ENCODE measurements at regions not wholly inside any gene's neighbourhood (a gene's known extent, or its start where the extent isn't known, plus 50 kb on each side); places are given as distances from the start of the nearest gene placed in this dataset.
"Not testable (repeated sequence)": the region's sequence is repeated elsewhere in the genome, so short reads cannot be mapped to it uniquely, and the experiment has no call there.

GRCh38 chr1:187716160-187716559 lies 887.4 kb downstream of the PLA2G4A start:
- DNase-seq (ENCODE audit: low spot score) = no peak

DNA sequence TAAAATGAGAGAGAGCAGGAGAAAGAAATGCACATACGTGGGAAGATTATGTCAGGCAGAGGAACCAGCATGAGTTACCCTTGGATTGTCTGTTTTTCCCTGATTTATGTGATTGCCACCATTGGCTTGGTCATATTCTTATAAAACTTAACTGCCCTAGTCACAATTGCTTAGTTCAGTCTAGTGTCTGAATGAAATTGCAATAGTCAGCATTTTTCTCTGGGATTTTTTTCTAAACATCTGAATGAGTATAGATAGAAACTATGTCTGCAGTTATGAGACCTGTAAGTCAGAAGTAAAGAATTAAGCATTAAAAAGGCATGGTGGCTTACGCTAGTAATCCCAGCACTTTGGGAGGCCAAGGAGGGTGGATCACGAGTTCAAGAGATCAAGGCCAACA lies 889.8 kb downstream of the PLA2G4A start:
- DNase-seq (ENCODE audit: low spot score) = no peak

DNA sequence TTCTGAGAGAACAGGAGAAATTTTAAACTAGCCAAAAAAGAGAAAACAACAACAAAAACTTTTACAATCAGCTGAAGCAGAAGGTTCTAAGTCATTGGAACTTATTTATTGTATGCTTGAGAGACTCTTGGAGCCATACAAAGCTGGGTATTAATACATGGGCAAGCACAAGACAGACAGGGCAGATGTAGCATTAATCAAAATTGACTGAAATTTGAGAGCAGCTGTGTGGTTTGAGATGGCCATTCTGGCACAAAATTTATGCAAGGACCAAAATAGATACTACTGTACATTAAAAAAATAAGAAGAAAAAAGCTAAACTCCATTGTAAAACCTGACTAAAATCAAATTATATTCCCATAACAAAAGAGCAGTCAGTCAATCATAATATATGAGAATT lies 892.5 kb downstream of the PLA2G4A start:
- DNase-seq (ENCODE audit: low spot score) = no peak

- DNase-seq (ENCODE audit: low spot score) = no peak
These were observed 896.5 kb downstream of the PLA2G4A start for GRCh38 chr1:187725216-187725615.

DNA sequence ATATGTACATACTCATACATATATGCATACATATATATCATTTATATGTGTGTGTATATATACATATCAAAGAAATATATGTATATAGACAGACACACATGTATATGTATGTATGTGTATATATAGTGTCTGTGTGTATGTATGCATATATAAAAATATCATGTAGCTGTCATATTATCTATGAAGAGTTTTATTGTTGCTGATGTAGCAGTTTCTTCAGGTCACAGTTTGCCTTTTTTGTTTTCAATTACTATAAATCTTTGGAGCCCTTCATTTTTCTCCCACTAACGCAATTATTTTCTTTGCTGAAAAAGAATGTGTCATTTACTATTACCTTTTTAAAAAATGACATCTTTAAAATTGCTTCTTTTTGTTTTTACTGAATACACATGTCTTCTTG lies 904.5 kb downstream of the PLA2G4A start:
- DNase-seq (ENCODE audit: low spot score) = no peak

DNA sequence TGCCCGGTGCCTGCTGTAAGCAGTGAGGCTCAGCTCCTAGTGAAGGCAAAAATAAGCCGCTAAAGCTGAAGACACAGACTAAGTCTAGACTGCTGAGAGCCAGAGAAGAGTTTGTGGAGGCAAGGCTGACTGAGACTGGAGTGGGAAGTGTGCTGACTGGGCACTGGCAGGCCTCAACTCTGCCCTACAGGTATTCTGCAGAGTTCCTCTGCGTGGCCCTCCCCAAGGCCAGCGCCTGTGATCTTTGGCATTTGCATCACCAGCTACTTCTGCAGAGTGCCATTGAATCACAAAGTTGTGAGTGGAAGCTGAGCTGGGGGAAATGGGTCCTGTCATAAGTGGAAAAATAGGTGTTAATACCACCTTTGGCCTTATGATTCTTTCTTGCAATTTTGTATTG lies 905.7 kb downstream of the PLA2G4A start:
- no peak for DNase-seq (ENCODE audit: low spot score)

- no peak for DNase-seq (ENCODE audit: low spot score)
These were observed 915.9 kb downstream of the PLA2G4A start for GRCh38 chr1:187744665-187745064.

DNA sequence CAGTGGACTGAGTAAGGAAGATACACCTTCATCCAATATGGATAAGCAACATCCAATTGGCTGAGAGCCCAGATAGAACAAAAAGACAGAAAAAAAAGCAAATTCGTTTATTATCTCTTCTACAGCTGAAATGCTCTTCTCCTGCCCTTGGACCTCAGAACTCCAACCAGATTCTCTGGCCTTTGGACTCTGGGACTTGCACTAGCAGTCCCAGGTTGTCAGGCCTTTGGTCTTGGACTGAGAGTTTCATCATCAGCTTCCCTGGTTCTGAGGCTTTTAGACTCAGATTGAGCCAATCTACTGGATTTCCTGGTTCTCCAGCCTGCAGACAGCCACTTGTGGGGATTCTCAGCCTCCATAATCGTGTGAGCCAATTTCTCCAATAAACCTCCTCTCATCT lies 926.8 kb downstream of the PLA2G4A start:
- DNase-seq (ENCODE audit: low spot score) = no peak

DNA sequence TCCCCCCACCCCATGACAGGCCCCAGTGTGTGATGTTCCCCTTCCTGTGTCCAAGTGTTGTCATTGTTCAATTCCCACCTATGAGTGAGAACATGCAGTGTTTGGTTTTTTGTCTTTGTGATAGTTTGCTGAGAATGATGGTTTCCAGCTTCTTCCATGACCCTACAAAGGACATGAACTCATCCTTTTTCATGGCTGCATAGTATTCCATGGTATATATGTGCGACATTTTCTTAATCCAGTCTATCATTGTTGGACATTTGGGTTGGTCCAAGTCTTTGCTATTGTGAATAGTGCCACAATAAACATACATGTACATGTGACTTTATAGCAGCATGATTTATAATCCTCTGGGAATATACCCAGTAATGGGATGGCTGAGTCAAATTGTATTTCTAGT lies 927.9 kb downstream of the PLA2G4A start:
- DNase-seq (ENCODE audit: low spot score) = not testable (repeated sequence)

- no peak for DNase-seq (ENCODE audit: low spot score)
These were observed 931.1 kb downstream of the PLA2G4A start for GRCh38 chr1:187759825-187760333.

DNA sequence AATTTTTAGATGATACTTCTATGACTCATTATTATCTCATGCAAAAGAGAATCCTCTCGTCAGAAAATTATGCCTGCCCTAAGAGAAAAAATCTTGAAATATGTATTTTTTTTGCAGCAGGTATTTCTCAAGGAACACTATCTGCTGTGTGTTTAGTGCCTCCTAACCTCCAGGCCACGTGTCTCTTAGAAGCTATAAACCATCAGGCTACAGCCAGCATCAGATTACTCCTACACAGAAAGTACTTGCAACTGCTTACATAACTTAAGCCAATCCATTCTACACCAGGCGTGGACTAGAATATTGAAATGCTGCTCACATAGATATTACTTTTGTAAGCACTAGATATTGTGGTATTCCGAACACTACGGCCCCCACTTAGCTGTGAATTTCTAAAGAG lies 933.4 kb downstream of the PLA2G4A start:
- no peak for DNase-seq (ENCODE audit: low spot score)

- DNase-seq (ENCODE audit: low spot score) = no peak
These were observed 934.7 kb downstream of the PLA2G4A start for GRCh38 chr1:187763465-187763864.

GRCh38 chr1:187763976-187764375 lies 935.2 kb downstream of the PLA2G4A start:
- DNase-seq (ENCODE audit: low spot score) = no peak

GRCh38 chr1:187771396-187771795 lies 942.6 kb downstream of the PLA2G4A start:
- no peak for DNase-seq (ENCODE audit: low spot score)

GRCh38 chr1:187773168-187773567 lies 944.4 kb downstream of the PLA2G4A start:
- no peak for DNase-seq (ENCODE audit: low spot score)

DNA sequence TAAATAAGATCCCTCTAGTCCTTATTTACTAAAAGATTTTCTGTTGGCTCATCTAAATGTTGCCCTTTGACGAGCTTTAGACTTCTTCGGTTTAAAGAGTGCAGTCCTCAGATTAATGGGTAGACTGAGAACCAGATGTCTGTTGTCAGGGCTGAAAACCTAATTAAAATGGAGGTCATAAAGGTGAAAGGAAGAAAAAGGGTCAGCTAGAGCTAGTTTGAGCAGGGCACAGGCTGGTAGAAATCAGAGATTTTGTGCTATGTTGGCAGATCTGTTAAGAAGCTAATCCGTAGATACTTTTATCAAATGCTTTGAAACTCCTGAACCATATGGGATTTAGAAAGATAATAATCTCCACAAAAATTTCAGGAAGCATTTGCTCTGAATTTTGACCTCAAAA lies 959.0 kb downstream of the PLA2G4A start:
- no peak for DNase-seq (ENCODE audit: low spot score)

DNA sequence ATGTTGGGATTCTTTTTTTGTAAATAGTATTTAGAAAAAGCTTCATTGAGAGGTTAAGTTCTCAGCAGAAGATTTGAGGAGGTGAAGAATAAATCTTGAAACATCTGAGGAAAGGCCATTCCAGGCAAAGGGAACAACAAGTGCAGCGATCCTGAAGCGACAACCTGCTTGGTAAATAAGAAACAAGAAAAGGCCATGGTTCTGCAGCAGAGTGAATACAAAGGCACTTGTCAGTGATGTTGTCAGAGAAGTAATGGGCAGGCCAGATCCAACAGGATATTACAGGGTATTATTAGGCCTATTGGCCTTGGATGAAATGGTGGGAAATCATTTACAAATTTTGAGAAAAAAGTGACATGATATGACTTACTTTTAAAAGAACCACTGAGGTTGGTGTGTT lies 960.0 kb downstream of the PLA2G4A start:
- DNase-seq (ENCODE audit: low spot score) = no peak

GRCh38 chr1:187790724-187791123 lies 962.0 kb downstream of the PLA2G4A start:
- DNase-seq (ENCODE audit: low spot score) = no peak

- no peak for DNase-seq (ENCODE audit: low spot score)
These were observed 965.8 kb downstream of the PLA2G4A start for GRCh38 chr1:187794561-187794960.

- DNase-seq (ENCODE audit: low spot score) = no peak
These were observed 980.8 kb downstream of the PLA2G4A start for GRCh38 chr1:187809549-187809948.

DNA sequence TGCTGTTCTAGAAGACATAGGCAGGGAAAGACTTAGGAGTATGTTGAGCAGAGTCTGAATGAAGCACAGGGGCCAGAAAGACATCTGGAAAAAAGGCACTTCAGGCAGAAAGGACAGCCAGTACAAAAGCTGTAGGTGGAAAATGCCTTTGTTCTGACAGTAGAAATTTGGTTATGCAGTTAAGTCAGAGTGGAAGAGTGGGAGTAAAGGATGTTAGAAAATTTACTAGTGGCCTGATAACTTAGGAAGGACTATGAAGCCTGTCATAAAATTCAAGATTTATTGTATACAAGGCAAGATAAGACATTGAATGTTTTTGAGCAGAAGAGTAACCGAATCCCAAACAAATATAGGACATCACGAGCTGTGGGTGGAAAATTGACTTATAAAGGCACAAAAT lies 987.9 kb downstream of the PLA2G4A start:
- no peak for DNase-seq (ENCODE audit: low spot score)

DNA sequence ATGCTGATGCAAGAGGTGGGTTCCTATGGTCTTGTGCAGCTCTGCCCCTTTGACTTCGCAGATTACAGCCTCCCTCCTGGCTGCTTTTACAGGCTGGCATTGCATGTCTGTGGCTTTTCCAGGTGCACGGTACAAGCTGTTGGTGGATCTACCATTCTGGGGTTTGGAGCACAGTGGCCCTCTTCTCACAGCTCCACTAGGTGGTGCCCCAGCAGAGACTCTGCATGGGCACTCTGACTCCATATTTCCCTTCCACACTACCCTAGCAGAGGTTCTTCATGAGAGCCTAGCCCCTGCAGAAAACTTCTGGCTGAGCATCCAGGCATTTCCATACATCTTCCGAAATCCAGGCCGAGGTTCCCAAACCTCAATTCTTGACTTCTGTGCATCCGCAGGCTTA lies 989.0 kb downstream of the PLA2G4A start:
- DNase-seq (ENCODE audit: low spot score) = no peak

- DNase-seq (ENCODE audit: low spot score) = no peak
These were observed 990.3 kb downstream of the PLA2G4A start for GRCh38 chr1:187819086-187819485.

DNA sequence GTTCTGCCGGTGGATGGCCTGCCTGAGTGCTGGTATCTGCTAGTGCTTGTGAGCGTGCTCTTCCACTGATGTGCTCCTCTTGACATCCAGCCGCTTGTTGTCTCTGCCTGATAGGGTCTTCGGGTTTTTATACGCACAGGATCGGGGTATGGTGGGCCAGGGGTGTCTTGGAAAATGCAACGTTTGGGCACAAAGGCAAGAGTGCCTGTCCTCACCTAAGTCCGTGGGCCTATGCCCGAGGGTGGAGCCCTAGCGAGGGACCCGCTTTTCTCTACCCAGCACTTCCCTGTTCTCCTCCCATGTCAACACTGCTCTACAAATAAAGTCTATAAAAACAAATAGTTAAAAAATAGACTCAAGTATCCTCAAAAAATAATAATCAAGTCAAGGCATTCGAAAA lies 1007.8 kb downstream of the PLA2G4A start:
- DNase-seq (ENCODE audit: low spot score) = no peak

- no peak for DNase-seq (ENCODE audit: low spot score)
These were observed 1009.0 kb downstream of the PLA2G4A start for GRCh38 chr1:187837787-187838186.
